ENCODE measurements at regions not wholly inside any gene's neighbourhood (a gene's known extent, or its start where the extent isn't known, plus 50 kb on each side); places are given as distances from the start of the nearest gene placed in this dataset.

DNA sequence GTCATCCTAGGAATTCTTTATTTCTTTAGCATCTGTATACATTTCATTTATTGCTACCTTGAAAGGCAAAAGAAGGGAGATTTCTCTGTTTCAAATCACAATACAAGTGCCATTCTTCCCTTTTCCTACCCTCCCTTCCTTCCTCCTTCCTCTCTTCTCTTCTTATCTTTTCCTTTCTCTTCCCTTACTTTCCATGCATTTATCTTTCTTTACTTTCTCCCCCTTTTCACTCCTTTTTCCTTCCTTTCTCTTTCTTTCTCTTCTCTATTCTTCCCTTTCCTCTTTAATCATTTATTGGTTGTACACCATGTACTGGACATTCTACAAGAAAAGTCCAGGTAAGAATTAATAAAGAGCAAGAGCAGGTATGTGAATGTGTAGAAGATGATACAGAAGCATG, 251.0 kb upstream of the PEX5L start:
- no peak for DNase-seq

DNA sequence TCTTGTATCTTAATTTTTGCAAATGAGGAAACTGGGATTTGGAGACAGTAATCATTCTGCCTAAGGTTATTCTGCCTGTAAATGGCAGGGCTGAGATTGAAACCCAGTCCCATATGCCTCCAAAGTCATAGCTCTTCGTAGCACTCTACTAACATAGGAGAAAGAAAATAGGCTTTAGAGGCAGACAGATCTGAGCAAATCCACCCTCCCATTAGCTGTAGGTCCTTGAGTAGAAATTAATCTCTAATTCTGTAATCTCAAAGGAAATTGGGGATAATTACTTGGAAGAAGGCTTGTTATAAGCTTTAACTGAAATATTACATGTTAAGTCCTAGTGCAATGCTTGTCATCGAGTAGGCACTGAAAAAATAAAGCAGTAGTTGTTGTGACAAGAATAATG, 252.1 kb upstream of the PEX5L start:
- no peak for DNase-seq

- DNase-seq = no peak
Observed at GRCh38 chr3:180290300-180290699, 253.6 kb upstream of the PEX5L start.

DNA sequence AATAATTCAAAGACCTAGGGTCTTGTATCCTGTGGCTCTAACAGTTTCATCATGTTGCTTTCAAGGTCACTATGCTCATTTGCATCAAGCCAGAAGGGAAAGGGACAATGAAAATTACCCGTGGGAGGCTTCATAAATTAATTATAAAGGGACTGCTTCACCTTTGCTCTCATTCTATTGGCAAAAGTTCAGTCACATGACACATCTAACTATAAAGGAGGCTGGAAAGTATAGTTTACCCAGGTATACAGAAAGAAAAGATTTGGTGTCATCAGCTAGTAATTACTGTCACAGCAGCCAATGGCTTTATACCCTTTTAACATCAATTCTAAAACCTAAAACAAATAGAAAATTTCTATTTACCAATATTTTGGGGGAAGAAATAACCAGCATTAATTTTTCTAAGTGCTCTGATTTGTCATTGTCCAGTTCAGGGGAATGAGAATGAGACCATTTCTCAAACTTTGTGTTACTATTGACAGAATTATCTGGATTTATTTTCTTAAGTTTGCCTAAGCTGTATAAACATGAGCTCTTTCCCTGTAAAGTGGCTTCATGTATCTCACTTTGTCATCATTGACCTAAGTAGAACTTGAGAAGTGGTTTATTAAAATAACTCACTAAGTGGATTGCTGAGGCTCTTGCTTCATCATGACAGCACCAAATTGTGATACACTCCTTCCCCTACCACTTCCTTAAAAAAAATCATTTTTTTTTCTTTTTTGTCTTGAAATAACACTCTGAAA, 257.7 kb upstream of the PEX5L start:
- DNase-seq = no peak

- DNase-seq = no peak
Observed at GRCh38 chr3:180295811-180296210, 259.1 kb upstream of the PEX5L start.

- DNase-seq = no peak
Observed at GRCh38 chr3:180296971-180297370, 260.2 kb upstream of the PEX5L start.

DNA sequence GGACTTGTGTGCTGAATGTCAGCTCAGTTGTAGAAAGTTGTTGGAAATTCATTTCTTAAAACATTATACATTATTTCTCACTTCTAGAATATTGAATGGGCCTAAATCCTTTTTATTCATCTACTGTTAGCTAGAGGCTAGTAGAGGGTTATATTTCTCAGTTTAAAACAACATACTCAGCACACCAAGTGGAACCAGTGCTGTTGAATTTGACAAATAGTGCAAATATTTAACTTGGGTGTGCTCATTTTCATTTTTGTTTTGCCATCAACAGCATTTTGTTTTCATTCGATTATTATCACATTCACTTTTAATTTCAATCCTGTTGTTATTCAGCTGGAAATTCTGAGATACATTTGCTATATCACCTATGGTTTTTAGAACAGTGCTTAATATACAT, 269.4 kb upstream of the PEX5L start:
- no peak for DNase-seq

GRCh38 chr3:180306691-180307090, 270.0 kb upstream of the PEX5L start:
- no peak for DNase-seq

DNA sequence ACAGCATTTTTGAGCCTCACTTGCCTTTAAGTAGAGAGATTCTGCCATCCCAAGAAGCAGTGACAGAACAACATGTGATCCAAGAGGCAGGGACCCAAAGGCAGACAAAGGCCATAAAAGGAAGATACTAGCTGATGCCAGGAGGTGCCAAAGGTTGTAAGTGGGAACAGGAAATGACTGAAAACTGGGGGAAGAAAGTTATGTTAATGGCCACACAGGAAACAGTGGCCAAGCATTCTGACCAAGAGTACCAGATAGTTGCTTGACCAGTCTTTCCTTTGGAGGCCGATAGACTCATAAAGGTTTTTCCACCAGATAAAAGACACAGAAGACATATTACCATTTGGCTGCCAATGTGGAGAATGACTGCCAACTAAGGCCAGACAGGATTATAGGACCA, 274.5 kb upstream of the PEX5L start:
- DNase-seq = no peak

GRCh38 chr3:180316321-180316720, 279.6 kb upstream of the PEX5L start:
- DNase-seq = no peak

DNA sequence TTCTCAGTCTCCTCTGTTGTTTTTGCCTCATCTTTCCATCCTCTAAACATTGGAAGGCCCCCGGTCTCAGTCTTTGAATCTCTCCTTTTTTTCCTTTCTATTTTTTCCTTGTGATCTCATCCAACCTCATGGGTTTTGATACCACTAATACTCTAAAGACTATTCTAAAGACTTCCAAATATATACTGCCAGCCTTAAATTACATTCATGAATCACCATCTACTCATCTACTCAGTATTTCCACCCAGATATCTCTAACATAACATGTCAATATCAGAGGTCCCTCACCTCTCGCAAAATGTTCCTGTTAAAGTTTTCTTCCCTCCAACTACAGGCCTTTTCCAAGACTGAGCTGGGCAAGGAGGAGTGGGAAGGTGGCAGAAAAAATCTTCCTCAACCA, 282.5 kb upstream of the TTC14 start:
- DNase-seq = no peak

DNA sequence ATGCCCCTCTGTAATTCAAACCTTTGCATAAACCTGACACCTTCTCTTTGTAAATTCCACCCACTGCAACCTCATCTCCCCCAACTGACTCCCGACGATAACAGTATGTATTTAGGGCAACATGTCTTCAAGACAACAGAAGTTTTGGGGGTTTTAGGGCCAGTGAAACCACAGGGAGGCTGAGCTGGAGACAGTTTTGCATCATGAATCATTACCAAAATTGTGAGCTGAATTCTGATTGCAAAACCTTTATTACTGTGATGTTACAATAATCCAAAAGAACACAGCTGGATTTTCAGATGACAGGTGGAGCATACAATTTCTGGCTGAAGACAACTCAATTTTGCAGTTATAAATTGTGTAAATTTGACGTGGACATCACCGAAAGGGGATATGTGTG, 281.3 kb upstream of the TTC14 start:
- no peak for DNase-seq

DNA sequence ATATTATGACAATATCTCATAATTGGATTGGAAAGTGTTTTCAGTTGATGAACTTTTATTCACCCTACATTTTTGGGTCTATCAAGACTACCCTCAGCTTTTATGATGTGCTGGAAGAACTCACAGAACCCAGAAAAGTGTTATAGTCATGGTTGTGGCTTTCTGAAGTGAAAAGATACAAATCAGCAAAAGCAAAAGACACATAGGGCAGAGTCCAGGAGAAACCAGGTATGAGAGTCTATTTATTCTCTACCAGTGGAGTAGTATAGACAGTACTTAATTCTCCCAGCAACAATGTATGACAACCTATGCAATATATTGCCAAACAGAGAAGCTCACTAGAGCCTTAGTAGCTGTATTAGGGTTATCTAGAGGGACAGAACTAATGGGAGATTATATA, 280.4 kb upstream of the TTC14 start:
- no peak for DNase-seq

GRCh38 chr3:180322829-180323228, 279.1 kb upstream of the TTC14 start:
- DNase-seq = no peak

- DNase-seq = no peak
Observed at GRCh38 chr3:180324791-180325190, 277.2 kb upstream of the TTC14 start.

GRCh38 chr3:180325533-180325932, 276.4 kb upstream of the TTC14 start:
- DNase-seq = no peak

DNA sequence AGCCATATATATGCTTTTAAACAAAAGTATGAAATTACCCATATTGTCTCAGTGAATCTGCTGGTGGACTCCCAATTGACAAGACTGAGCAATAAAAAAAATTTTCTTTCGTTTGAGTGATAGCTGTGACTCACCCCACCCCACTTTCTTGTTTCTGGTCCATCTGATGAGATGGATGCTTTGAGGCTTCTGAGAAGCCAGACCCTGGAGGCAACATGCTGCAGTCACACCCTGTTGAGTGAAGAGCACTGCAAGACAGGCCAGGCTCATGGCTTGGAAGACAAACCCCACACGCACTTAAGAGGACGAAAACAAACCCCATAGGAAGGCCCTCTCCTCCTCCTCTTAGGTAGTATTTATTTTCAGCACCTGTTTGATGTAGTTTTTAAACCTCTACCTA, 276.0 kb upstream of the TTC14 start:
- DNase-seq = no peak

GRCh38 chr3:180329187-180329586, 272.8 kb upstream of the TTC14 start:
- DNase-seq = no peak

DNA sequence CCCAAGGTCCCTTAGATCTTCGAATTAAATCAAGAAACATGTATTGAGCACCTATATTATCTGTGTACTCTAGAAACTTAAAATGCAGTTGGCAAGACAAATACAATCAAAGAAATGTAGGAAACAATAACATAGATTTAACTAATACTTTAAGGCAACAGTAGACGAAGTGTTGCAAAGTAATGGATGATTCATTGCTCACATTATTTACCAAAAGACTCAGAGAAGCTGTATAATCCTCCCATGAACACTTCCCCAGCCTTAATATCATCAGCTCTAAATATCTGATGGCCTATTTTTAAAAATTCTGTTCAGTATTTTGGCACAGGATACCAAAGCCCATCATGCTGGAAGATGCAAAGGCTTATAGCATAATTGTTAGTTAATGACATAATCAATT, 272.1 kb upstream of the TTC14 start:
- no peak for DNase-seq

DNA sequence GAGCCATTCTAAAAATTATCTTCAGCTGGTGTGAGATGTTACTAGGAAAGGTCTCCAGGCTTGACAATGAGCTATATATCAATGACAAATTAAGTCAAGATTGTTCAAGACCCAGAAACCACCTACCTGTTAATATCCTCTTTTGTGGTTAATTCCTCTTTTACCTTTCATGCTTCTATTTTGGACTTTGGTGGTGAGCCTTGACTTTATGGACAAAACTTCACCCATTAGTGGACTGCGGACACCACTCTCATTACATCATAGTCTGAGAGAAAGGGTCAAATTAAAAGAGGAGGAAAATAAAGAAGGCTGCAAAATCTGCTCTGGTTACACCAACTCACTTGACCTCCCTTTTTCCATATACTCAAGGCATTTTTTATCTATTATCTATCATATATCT, 271.5 kb upstream of the TTC14 start:
- DNase-seq = no peak

- DNase-seq = no peak
Observed at GRCh38 chr3:180332608-180333007, 269.4 kb upstream of the TTC14 start.

GRCh38 chr3:180335050-180335449, 266.9 kb upstream of the TTC14 start:
- DNase-seq = no peak

- DNase-seq = no peak
Observed at GRCh38 chr3:180340395-180340794, 261.6 kb upstream of the TTC14 start.

- no peak for DNase-seq
Observed at GRCh38 chr3:180341516-180341915, 260.4 kb upstream of the TTC14 start.

- no peak for DNase-seq
Observed at GRCh38 chr3:180351601-180352000, 250.4 kb upstream of the TTC14 start.

DNA sequence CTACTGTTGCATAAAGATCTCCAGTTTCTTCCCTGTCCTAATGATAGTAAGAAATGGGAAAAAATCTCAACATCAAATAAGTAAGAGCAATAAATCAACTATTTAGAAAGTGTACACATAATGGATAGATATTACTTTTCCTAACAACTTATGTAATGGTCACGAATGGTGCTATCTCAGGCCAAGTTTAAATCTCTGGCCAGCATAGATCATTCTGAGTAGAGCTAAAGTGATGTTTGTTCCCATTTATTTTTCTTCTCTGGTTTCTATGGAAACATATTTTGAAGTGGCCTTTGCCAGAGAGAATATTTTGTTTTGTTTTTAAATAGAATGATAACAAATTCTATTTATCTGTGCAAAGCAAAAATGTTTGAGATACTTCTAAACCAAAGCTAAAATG, 249.7 kb upstream of the TTC14 start:
- no peak for DNase-seq

Data from NCI-H1105 treated with DMSO at 0.1 percent for 48 hours (cell line).